Mesenchymal stem cell (in vitro differentiated cells and primary cell): ENCODE measurements at regions not wholly inside any gene's neighbourhood (a gene's known extent, or its start where the extent isn't known, plus 50 kb on each side); places are given as distances from the start of the nearest gene placed in this dataset.

Experiments
- DNase-seq: peaks from one replicate; pipeline ENCODE4 v3.0.0-alpha.2; 2013
- H2AFZ ChIP-seq: one replicate; pipeline ENCODE4 v1.6.1; 2013; ENCODE audit warnings: low read depth, mild to moderate bottlenecking, control low read depth, inconsistent platforms, low read length, moderate library complexity
- H2AK5ac ChIP-seq: 2 replicates; pipeline ENCODE4 v1.6.1; 2013; ENCODE audit warnings: low read length, moderate library complexity, mild to moderate bottlenecking, inconsistent platforms; ENCODE audit not compliant: severe bottlenecking
- H2BK120ac ChIP-seq: one replicate; pipeline ENCODE4 v1.6.1; 2013; ENCODE audit warnings: low read depth, mild to moderate bottlenecking, inconsistent platforms, low read length, moderate library complexity
- H2BK12ac ChIP-seq, 2 experiments: one replicate each; pipeline ENCODE4 v1.6.1; 2013; ENCODE audit warnings: inconsistent platforms in 2 of 2, low read length in 2 of 2, mild to moderate bottlenecking in 2 of 2, moderate library complexity in 2 of 2, control low read depth in 1 of 2
- H2BK15ac ChIP-seq: one replicate; pipeline ENCODE4 v1.6.1; 2013; ENCODE audit warnings: mild to moderate bottlenecking, low read depth, inconsistent platforms; ENCODE audit not compliant: poor library complexity, severe bottlenecking
- H2BK5ac ChIP-seq: 2 replicates; pipeline ENCODE4 v1.6.1; 2013; ENCODE audit warnings: low read depth, mild to moderate bottlenecking, low read length, control low read depth, inconsistent platforms; ENCODE audit not compliant: poor library complexity, severe bottlenecking
- H3K14ac ChIP-seq, 2 experiments: one replicate each; pipeline ENCODE4 v1.6.1; 2013; ENCODE audit warnings: inconsistent platforms in 2 of 2, low read length in 2 of 2, control low read depth in 1 of 2, mild to moderate bottlenecking in 1 of 2, moderate library complexity in 1 of 2
- H3K18ac ChIP-seq, 2 experiments: one replicate each; pipeline ENCODE4 v1.6.1; 2013; ENCODE audit warnings: inconsistent platforms in 2 of 2, low read length in 2 of 2, control low read depth in 1 of 2, low read depth in 1 of 2, mild to moderate bottlenecking in 1 of 2
- H3K23ac ChIP-seq, 2 experiments: one replicate each; pipeline ENCODE4 v1.6.1; 2013; ENCODE audit warnings: inconsistent platforms in 2 of 2, low read length in 2 of 2, mild to moderate bottlenecking in 2 of 2, moderate library complexity in 2 of 2, control low read depth in 1 of 2
- H3K27ac ChIP-seq: 2 replicates; pipeline ENCODE4 v1.5.1; 2013; ENCODE audit warnings: mild to moderate bottlenecking, moderate library complexity, low read length, control low read depth, inconsistent platforms; ENCODE audit not compliant: poor library complexity, severe bottlenecking
- H3K27me3 ChIP-seq, 2 experiments: 2 replicates each; pipeline versions ENCODE4 v1.6.1 to v1.7.0; 2013; ENCODE audit warnings: low read length in 2 of 2, mild to moderate bottlenecking in 2 of 2, moderate library complexity in 2 of 2, control low read depth in 1 of 2, inconsistent platforms in 1 of 2; ENCODE audit not compliant: control insufficient read depth in 1 of 2, insufficient read depth in 1 of 2
- H3K36me3 ChIP-seq, 2 experiments: 2 replicates each; pipeline versions ENCODE4 v1.6.1 to v1.7.0; 2013; ENCODE audit warnings: low read length in 2 of 2, control low read depth in 1 of 2, inconsistent platforms in 1 of 2, low read depth in 1 of 2, mild to moderate bottlenecking in 1 of 2; ENCODE audit not compliant: insufficient read depth in 2 of 2, control insufficient read depth in 1 of 2
- H3K4ac ChIP-seq, 2 experiments: one replicate each; pipeline ENCODE4 v1.6.1; 2013; ENCODE audit warnings: inconsistent platforms in 2 of 2, low read length in 2 of 2, mild to moderate bottlenecking in 2 of 2, moderate library complexity in 2 of 2, control low read depth in 1 of 2, low read depth in 1 of 2
- H3K4me1 ChIP-seq: 2 replicates; pipeline ENCODE4 v1.6.1; 2013; ENCODE audit warnings: low read depth, low read length, control low read depth; ENCODE audit not compliant: control insufficient read depth, insufficient read depth
- H3K4me2 ChIP-seq: 2 replicates; pipeline ENCODE4 v1.6.1; 2013; ENCODE audit warnings: low read length, mild to moderate bottlenecking, inconsistent platforms; ENCODE audit not compliant: poor library complexity, severe bottlenecking
- H3K4me3 ChIP-seq, 2 experiments: 2 replicates each; pipeline versions ENCODE4 v1.5.1 to v1.7.0; 2013; ENCODE audit warnings: low read length in 2 of 2, mild to moderate bottlenecking in 2 of 2, control low read depth in 1 of 2, low read depth in 1 of 2; ENCODE audit not compliant: insufficient read depth in 1 of 2
- H3K79me1 ChIP-seq: replicated peaks from 2 replicates; pipeline ENCODE4 v1.6.1; 2013; ENCODE audit warnings: mild to moderate bottlenecking, control low read depth, low read length, inconsistent platforms; ENCODE audit not compliant: poor library complexity, severe bottlenecking
- H3K9ac ChIP-seq: 2 replicates; pipeline ENCODE4 v1.7.0; 2013; ENCODE audit warnings: mild to moderate bottlenecking, low read length, moderate library complexity
- H3K9me3 ChIP-seq: 2 replicates; pipeline ENCODE4 v1.7.0; 2013; ENCODE audit warnings: mild to moderate bottlenecking, low read length; ENCODE audit not compliant: control insufficient read depth
- H4K8ac ChIP-seq: one replicate; pipeline ENCODE4 v1.6.1; 2013; ENCODE audit warnings: inconsistent platforms, mild to moderate bottlenecking, low read length, moderate library complexity
- H4K91ac ChIP-seq: one replicate; pipeline ENCODE4 v1.6.1; 2013; ENCODE audit warnings: mild to moderate bottlenecking, low read length, inconsistent platforms
- WGBS: methylation state at CpG from one replicate; pipeline ENCODE4 v1.1.7; 2013; ENCODE audit warnings: mixed read lengths; 5-methylcytosine and 5-hydroxymethylcytosine counted together

GRCh38 chr22:23391022-23391421 is 189.1 kb downstream of the IGLL1 start:
- H2AFZ ChIP-seq = no peak overlapping the region
- WGBS = 82% methylated on average over 13 of the region's 14 CpGs

GRCh38 chr22:23389271-23390071 is 190.6 kb downstream of the IGLL1 start:
- Histone ChIP-seq H3K23ac (no peak overlapping the region), H2BK5ac (no peak overlapping the region), H2BK15ac (no peak overlapping the region), H2AFZ (no peak overlapping the region), H3K14ac (no peak overlapping the region), H3K4me2 (no peak overlapping the region), H2BK120ac (no peak overlapping the region), H4K91ac (no peak overlapping the region), H3K9ac (no peak overlapping the region), H3K4ac (no peak overlapping the region), H3K9me3 (no peaks in the 10 kb centered on the region), H2AK5ac (no peak overlapping the region), H3K18ac (no peak overlapping the region), H3K27me3 (peaks cover 16 to 22% of the 10 kb centered on the region in 2 experiments), H3K4me1 (peaks cover 11% of the 10 kb centered on the region), H4K8ac (no peak overlapping the region), H3K36me3 (no peaks in the 10 kb centered on the region), H3K27ac (no peak overlapping the region), H2BK12ac (no peak overlapping the region), H3K79me1 (no peaks in the 10 kb centered on the region), H3K4me3 (no peak overlapping the region)
- no peak for DNase-seq
- 72% methylated on average over 21 of the region's 21 CpGs for WGBS

More at GRCh38 chr22:23391022-23391421, 189.1 kb downstream of the IGLL1 start:
- Histone ChIP-seq H3K18ac (no peak overlapping the region), H3K27ac (no peak overlapping the region), H2AK5ac (no peak overlapping the region), H3K14ac (no peak overlapping the region), H4K8ac (no peak overlapping the region), H3K4me1 (peaks cover 3% of the 10 kb centered on the region), H3K36me3 (no peaks in the 10 kb centered on the region), H3K9ac (no peak overlapping the region), H3K4me2 (no peak overlapping the region), H3K23ac (no peak overlapping the region), H3K4me3 (no peak overlapping the region), H3K9me3 (no peaks in the 10 kb centered on the region), H2BK120ac (no peak overlapping the region), H2BK15ac (no peak overlapping the region), H2BK5ac (no peak overlapping the region), H2BK12ac (no peak overlapping the region), H3K79me1 (no peaks in the 10 kb centered on the region), H3K27me3 (peaks cover 15 to 18% of the 10 kb centered on the region in 2 experiments), H3K4ac (no peak overlapping the region), H4K91ac (no peak overlapping the region)
- no peak for DNase-seq

- DNase-seq = no peak
- Histone ChIP-seq H2BK120ac (no peak overlapping the region), H3K4ac (no peak overlapping the region), H3K9ac (no peak overlapping the region), H3K18ac (no peak overlapping the region), H2AFZ (no peak overlapping the region), H2AK5ac (no peak overlapping the region), H3K9me3 (no peaks in the 10 kb centered on the region), H3K23ac (no peak overlapping the region), H4K8ac (no peak overlapping the region), H2BK12ac (no peak overlapping the region), H3K4me3 (no peak overlapping the region), H3K36me3 (no peaks in the 10 kb centered on the region), H3K4me2 (no peak overlapping the region), H3K79me1 (no peaks in the 10 kb centered on the region), H3K14ac (no peak overlapping the region), H2BK5ac (no peak overlapping the region), H3K27ac (no peak overlapping the region), H4K91ac (no peak overlapping the region), H3K4me1 (peaks cover 19% of the 10 kb centered on the region), H3K27me3 (peaks cover 26 to 29% of the 10 kb centered on the region in 2 experiments), H2BK15ac (no peak overlapping the region)
- WGBS = 86% methylated on average over 8 of the region's 8 CpGs
Measured at GRCh38 chr22:23388517-23388890, 191.6 kb downstream of the IGLL1 start.

GRCh38 chr22:23387827-23388516 is 192.1 kb downstream of the IGLL1 start:
- WGBS = 90% methylated on average over 31 of the region's 32 CpGs
- Histone ChIP-seq H2AK5ac (no peak overlapping the region), H2BK120ac (no peak overlapping the region), H3K4me3 (no peak overlapping the region), H2BK12ac (no peak overlapping the region), H3K36me3 (no peaks in the 10 kb centered on the region), H2BK15ac (no peak overlapping the region), H2AFZ (no peak overlapping the region), H3K9ac (no peak overlapping the region), H4K8ac (no peak overlapping the region), H3K4me2 (no peak overlapping the region), H3K79me1 (no peaks in the 10 kb centered on the region), H2BK5ac (no peak overlapping the region), H4K91ac (no peak overlapping the region), H3K27ac (no peak overlapping the region), H3K18ac (no peak overlapping the region), H3K23ac (no peak overlapping the region), H3K27me3 (peaks cover 29% of the 10 kb centered on the region in 2 experiments), H3K14ac (no peak overlapping the region), H3K9me3 (no peaks in the 10 kb centered on the region), H3K4ac (no peak overlapping the region), H3K4me1 (peaks cover 19% of the 10 kb centered on the region)
- no peak for DNase-seq
